ENCODE measurements at regions not wholly inside any gene's neighbourhood (a gene's known extent, or its start where the extent isn't known, plus 50 kb on each side); places are given as distances from the start of the nearest gene placed in this dataset.

DNA sequence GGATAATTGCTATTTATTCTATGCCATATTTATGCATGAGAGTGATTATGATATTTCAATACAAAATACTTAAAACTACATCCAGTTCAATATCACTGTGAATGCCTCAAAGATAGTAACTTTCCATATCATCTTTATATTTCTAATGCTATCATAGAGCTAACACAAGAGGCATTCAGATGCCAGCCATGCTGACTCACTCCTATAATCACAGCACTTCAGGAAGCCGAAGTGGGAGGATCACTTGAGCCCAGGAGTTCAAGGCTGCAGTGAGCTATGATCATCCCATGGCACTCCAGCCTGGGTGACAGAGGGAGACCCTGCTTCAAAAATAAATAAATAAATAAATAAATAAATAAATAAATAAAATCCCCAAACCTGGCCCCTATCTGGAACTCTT lies 498.7 kb downstream of the EPHA3 start:
- no peak for TF ChIP-seq POLR2A (IDR thresholded peaks at IDR 0.05; ENCODE audit: low read depth, low read length)
- TF ChIP-seq POLR2AphosphoS5 (IDR thresholded peaks at IDR 0.05; ENCODE audit: low read depth, low read length) = no peak
- no peak for TF ChIP-seq TAF1 (IDR thresholded peaks at IDR 0.05; ENCODE audit: borderline replicate concordance, low read depth, low read length)

Data from GM12892 (cell line).